GM23338 (cell line): ENCODE measurements at regions not wholly inside any gene's neighbourhood (a gene's known extent, or its start where the extent isn't known, plus 50 kb on each side); places are given as distances from the start of the nearest gene placed in this dataset.

Experiments
- CREB1 ChIP-seq: fragments of 250-450 bp; sonication (Bioruptor Pico); IDR thresholded peaks from 2 replicates; pipeline ENCODE4 v1.5.0; 2020; ENCODE audit warnings: low read depth, mild to moderate bottlenecking, moderate library complexity
- EZH2 ChIP-seq: fragments of 200-600 bp; sonication (generic); IDR thresholded peaks from one replicate; pipeline ENCODE4 v1.8.0; 2017; ENCODE audit warnings: antibody characterized with exemption, mild to moderate bottlenecking, low read depth; ENCODE audit not compliant: unreplicated experiment
- EZH2phosphoT487 ChIP-seq: fragments of 200-600 bp; sonication (generic); IDR thresholded peaks from one replicate; pipeline ENCODE4 v1.8.1; 2018; ENCODE audit warnings: antibody characterized with exemption; ENCODE audit not compliant: unreplicated experiment
- NANOG ChIP-seq: IDR thresholded peaks from 2 replicates; pipeline ENCODE4 v1.6.1; 2016; ENCODE audit warnings: antibody characterized with exemption, borderline replicate concordance
- POLR2AphosphoS5 ChIP-seq: IDR thresholded peaks from 2 replicates; pipeline ENCODE4 v1.6.1; 2016; ENCODE audit warnings: antibody characterized with exemption, low read depth
- TF ChIP-seq, protein P1 (sequence below), 2 experiments: fragments of 200-600 bp in 1 of 2; sonication (generic) in 1 of 2; conservative IDR thresholded peaks; 2 replicates each; pipeline versions ENCODE4 v1.5.1 to v1.6.1; 2016 to 2017; ENCODE audit warnings: antibody characterized with exemption in 2 of 2, low read depth in 2 of 2, mild to moderate bottlenecking in 2 of 2, moderate library complexity in 1 of 2
- TF ChIP-seq, protein P2 (sequence below): IDR thresholded peaks from 2 replicates; pipeline ENCODE4 v1.6.1; 2016; ENCODE audit warnings: antibody characterized with exemption
- TF ChIP-seq, protein P3 (sequence below): IDR thresholded peaks from one replicate; pipeline ENCODE4 v1.6.1; 2018; ENCODE audit warnings: antibody characterized with exemption; ENCODE audit not compliant: unreplicated experiment

DNA sequence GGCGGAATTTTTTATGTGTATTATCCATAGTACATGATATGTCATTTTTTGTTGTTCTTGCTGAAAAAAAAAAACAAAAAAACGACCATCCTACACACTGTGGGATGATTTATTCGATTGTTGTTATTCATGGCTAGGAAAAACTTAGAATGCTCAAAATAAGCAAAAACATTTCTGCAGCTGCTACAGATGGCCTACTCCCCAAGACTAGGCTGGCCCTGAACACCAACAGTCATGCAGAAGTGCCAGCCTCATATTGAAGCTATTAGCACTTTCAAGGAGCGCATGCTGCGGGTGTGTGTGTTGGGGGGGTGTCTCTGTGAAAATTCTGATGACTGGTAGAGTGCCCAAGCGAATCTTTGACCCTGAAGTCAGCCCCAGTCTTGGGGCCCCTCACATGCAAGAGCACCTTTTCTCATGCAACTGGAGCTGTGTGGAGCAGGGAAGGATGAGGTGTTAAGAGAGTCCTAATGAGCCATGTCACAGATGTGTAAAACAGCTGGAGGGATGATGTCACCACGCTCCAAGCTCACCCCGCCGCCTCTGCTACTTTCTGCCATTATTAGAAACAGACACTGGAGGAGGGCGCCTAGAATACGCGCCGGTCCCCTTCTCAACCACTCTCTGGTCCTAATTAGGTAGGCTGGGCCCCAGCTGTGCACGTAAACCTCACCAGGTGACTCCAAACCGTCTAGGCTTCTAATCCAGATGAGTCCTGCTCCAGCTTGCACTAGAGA is 61.0 kb upstream of the SMIM23 start:
- TF ChIP-seq, protein P1, sequence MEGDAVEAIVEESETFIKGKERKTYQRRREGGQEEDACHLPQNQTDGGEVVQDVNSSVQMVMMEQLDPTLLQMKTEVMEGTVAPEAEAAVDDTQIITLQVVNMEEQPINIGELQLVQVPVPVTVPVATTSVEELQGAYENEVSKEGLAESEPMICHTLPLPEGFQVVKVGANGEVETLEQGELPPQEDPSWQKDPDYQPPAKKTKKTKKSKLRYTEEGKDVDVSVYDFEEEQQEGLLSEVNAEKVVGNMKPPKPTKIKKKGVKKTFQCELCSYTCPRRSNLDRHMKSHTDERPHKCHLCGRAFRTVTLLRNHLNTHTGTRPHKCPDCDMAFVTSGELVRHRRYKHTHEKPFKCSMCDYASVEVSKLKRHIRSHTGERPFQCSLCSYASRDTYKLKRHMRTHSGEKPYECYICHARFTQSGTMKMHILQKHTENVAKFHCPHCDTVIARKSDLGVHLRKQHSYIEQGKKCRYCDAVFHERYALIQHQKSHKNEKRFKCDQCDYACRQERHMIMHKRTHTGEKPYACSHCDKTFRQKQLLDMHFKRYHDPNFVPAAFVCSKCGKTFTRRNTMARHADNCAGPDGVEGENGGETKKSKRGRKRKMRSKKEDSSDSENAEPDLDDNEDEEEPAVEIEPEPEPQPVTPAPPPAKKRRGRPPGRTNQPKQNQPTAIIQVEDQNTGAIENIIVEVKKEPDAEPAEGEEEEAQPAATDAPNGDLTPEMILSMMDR (conservative IDR thresholded peaks at IDR 0.05; ENCODE audit: low read depth in 2 of 2) = no peak
- no peak for TF ChIP-seq POLR2AphosphoS5
- TF ChIP-seq EZH2 = no peak
- no peak for TF ChIP-seq CREB1 (CRISPR knock-in tag)
- no peak for TF ChIP-seq EZH2phosphoT487
- TF ChIP-seq, protein P2, sequence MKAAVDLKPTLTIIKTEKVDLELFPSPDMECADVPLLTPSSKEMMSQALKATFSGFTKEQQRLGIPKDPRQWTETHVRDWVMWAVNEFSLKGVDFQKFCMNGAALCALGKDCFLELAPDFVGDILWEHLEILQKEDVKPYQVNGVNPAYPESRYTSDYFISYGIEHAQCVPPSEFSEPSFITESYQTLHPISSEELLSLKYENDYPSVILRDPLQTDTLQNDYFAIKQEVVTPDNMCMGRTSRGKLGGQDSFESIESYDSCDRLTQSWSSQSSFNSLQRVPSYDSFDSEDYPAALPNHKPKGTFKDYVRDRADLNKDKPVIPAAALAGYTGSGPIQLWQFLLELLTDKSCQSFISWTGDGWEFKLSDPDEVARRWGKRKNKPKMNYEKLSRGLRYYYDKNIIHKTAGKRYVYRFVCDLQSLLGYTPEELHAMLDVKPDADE = no peak
- TF ChIP-seq, protein P3, sequence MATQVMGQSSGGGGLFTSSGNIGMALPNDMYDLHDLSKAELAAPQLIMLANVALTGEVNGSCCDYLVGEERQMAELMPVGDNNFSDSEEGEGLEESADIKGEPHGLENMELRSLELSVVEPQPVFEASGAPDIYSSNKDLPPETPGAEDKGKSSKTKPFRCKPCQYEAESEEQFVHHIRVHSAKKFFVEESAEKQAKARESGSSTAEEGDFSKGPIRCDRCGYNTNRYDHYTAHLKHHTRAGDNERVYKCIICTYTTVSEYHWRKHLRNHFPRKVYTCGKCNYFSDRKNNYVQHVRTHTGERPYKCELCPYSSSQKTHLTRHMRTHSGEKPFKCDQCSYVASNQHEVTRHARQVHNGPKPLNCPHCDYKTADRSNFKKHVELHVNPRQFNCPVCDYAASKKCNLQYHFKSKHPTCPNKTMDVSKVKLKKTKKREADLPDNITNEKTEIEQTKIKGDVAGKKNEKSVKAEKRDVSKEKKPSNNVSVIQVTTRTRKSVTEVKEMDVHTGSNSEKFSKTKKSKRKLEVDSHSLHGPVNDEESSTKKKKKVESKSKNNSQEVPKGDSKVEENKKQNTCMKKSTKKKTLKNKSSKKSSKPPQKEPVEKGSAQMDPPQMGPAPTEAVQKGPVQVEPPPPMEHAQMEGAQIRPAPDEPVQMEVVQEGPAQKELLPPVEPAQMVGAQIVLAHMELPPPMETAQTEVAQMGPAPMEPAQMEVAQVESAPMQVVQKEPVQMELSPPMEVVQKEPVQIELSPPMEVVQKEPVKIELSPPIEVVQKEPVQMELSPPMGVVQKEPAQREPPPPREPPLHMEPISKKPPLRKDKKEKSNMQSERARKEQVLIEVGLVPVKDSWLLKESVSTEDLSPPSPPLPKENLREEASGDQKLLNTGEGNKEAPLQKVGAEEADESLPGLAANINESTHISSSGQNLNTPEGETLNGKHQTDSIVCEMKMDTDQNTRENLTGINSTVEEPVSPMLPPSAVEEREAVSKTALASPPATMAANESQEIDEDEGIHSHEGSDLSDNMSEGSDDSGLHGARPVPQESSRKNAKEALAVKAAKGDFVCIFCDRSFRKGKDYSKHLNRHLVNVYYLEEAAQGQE = no peak
- TF ChIP-seq NANOG = no peak
